ENCODE measurements at regions not wholly inside any gene's neighbourhood (a gene's known extent, or its start where the extent isn't known, plus 50 kb on each side); places are given as distances from the start of the nearest gene placed in this dataset.

GRCh38 chr2:118312969-118313756 is 224.9 kb downstream of the INSIG2 start:
- DNase-seq (ENCODE audit: insufficient read length, low spot score) (no peak), FAIRE-seq (no peak)

GRCh38 chr2:118310681-118311429 is 222.6 kb downstream of the INSIG2 start:
- no peak for DNase-seq (ENCODE audit: insufficient read length, low spot score)
- no peak for TF ChIP-seq POLR2A (IDR thresholded peaks at IDR 0.05; ENCODE audit: low read depth, low read length)
- no peak for FAIRE-seq

More at GRCh38 chr2:118312969-118313756, 224.9 kb downstream of the INSIG2 start:
- no peak for TF ChIP-seq POLR2A (IDR thresholded peaks at IDR 0.05; ENCODE audit: low read depth, low read length)

- no peak for TF ChIP-seq POLR2A (IDR thresholded peaks at IDR 0.05; ENCODE audit: low read depth, low read length)
- FAIRE-seq (no peak), DNase-seq (ENCODE audit: insufficient read length, low spot score) (no peak)
Measured at GRCh38 chr2:118309946-118310680, 221.8 kb downstream of the INSIG2 start.

GRCh38 chr2:118309257-118309945 is 221.1 kb downstream of the INSIG2 start:
- DNase-seq (ENCODE audit: insufficient read length, low spot score): no peak
- TF ChIP-seq POLR2A (IDR thresholded peaks at IDR 0.05; ENCODE audit: low read depth, low read length): no peak
- FAIRE-seq: no peak

DNA sequence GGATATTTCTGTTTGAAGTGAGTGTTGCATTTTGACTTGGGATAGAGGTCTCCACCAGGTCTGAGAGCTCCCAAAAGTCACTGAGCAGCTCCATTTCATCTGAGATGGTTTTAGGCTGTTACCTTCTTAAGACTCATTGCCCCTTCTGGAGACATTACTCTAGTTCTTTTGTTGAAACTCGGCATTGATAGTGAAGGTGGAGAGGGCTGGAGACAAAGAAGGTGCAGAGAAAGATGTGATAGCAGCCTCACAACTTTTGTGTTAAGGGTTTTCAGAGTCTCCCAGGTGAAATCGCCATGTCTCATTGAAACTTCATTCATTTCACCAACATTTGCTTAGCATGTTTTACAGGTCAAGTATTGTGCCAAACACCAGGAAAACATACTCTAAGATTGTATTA is 219.6 kb downstream of the INSIG2 start:
- no peak for FAIRE-seq
- TF ChIP-seq POLR2A (IDR thresholded peaks at IDR 0.05; ENCODE audit: low read depth, low read length): no peak
- DNase-seq (ENCODE audit: insufficient read length, low spot score): no peak

DNA sequence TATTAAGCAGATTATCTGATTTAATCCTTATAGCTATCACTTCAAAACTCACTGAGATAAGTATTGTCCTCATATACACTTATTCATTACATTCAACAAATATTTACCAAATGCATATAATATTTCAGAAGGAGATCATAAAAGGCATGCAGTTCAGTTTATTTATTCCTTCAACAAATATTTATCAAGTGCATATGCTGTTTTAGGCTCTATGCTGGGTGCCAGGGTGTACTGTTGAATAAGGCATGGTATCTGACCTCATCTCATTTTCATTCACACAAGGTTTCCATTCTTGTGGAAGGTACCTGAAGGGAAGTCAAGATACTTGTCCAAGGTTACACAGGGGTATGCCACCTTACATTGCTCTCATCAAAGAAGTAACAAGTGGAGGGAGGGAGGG is 213.0 kb downstream of the INSIG2 start:
- no peak for DNase-seq (ENCODE audit: insufficient read length, low spot score)
- no peak for TF ChIP-seq POLR2A (IDR thresholded peaks at IDR 0.05; ENCODE audit: low read depth, low read length)
- FAIRE-seq: no peak

DNA sequence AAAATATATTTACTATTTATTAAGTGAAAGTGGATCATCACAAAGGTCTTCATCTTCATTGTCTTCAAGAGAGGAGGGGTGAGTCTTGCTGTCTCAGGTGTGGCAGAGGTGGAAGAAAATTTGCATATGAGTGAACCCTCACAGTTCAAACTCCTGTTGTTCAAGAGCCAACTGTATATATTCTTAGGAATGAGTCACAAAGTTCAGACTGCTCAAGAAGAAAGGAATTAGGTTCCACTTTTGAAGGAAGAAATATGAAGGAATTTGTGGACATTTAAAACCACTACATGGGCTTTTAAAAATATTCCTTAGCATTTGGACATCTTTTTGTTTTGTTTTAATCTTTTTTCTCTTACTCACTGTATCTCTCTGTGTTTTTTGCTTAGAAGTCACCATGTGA is 212.6 kb downstream of the INSIG2 start:
- no peak for FAIRE-seq
- TF ChIP-seq POLR2A (IDR thresholded peaks at IDR 0.05; ENCODE audit: low read depth, low read length): no peak
- DNase-seq (ENCODE audit: insufficient read length, low spot score): no peak

DNA sequence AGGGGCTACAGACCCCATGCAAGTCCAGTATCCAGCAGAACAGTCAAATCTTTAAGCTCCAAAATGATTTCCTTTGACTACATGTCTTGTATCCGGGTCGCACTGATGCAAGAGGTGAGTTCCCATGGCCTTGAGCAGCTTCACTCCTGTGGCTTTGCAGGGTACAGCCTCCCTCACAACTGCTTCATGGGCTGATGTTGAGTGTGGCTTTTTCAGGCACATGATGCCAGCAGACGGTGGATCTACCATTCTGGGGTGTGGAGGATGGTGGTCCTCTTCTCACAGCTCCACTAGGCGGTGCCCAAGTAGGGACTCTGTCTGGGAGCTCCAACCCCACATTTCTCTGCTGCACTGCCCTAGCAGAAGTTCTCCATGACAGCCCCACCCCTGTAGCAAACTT is 208.4 kb downstream of the INSIG2 start:
- FAIRE-seq (no peak), DNase-seq (ENCODE audit: insufficient read length, low spot score) (no peak)
- no peak for TF ChIP-seq POLR2A (IDR thresholded peaks at IDR 0.05; ENCODE audit: low read depth, low read length)

DNA sequence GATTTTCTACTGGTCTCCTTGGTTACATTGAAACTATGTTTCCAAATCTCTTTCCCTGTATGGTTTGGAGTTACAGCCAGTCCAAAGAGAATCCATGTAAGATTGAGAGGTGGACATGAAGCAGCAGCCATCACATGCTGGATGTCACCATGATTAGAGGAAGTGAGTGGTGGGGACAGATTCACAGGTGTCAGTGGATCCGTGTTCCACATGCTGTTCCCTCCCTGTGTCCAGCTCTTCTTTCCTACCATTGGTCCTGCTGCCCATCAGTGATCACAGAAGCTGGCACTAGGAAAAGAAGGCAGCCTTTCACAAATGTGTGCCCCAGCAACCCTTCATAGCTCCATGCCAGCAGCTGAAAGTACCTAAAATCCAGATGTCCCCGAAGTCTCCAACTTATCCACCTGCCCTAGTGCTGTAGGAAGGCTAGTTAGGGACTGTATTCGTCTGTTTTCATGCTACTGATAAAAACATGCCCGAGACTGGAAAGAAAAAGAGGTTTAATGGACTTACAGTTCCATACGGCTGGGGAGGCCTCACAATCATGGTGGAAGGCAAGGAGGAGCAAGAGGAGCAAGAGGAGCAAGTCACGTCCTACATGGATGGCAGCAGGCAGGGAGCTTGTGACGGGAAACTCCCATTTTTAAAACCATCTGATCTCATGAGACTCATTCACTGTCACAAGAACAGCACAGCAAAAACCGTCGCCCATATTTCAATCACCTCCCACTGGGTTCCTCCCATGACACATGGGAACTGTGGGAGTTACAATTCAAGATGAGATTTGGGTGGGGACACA is 207.5 kb downstream of the INSIG2 start:
- no peak for TF ChIP-seq POLR2A (IDR thresholded peaks at IDR 0.05; ENCODE audit: low read depth, low read length)
- DNase-seq (ENCODE audit: insufficient read length, low spot score): no peak

DNA sequence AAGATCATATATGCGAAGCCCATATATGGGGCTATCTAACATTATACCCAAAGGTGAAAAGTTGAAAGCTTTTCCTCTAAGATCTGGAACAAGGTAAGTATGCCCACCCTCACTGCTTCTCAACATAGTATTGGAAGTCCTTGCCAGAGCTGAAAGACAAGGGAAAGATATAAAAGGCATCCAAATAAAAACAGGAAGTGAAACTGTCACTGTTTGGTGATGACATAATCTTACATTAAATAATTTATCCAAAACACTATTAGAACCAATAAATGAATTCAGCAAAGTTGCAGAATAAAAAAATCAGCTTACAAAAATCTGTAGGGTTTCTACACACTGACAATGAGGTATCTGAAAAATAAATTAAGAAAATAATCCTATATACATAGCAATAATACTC is 205.8 kb downstream of the INSIG2 start:
- FAIRE-seq (no peak), DNase-seq (ENCODE audit: insufficient read length, low spot score) (no peak)
- TF ChIP-seq POLR2A (IDR thresholded peaks at IDR 0.05; ENCODE audit: low read depth, low read length): no peak

More for the DNA sequence above, 207.5 kb downstream of the INSIG2 start:
- FAIRE-seq: no peak

- FAIRE-seq (no peak), DNase-seq (ENCODE audit: insufficient read length, low spot score) (no peak)
- TF ChIP-seq POLR2A (IDR thresholded peaks at IDR 0.05; ENCODE audit: low read depth, low read length): no peak
Measured at GRCh38 chr2:118292991-118293390, 204.7 kb downstream of the INSIG2 start.

DNA sequence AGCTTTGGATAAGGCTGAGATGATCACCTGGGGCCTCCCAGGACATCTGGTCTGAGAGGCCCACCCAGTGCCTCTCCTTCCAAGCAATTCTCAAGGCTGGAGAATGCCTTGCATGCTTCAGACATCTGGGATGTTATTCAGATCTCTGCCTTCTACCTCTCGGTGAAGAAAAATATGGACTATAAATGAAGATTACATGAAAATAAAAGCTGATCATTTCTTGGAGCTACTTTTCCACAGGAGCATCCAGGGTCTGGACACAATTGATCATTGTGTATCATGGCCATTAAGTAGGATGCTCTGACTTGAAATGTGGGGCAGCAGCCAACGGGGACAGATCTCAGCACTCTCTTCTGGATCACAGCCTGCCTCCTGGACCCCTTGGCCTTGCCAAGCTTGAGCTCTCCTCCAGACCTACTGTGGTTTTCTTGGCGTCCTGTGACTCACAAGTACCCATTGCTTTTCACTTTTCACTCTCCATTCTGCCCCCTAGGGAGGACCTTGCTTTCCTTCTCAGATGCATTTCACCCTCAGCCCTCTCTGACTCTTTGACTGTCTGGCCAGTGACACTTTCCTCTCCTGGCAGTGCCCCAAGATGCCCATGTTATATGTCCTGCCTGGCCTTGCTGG is 203.1 kb downstream of the INSIG2 start:
- FAIRE-seq (no peak), DNase-seq (ENCODE audit: insufficient read length, low spot score) (no peak)
- TF ChIP-seq POLR2A (IDR thresholded peaks at IDR 0.05; ENCODE audit: low read depth, low read length): no peak

Data from H54 (cell line).